SH-SY5Y (cell line): ENCODE measurements at regions not wholly inside any gene's neighbourhood (a gene's known extent, or its start where the extent isn't known, plus 50 kb on each side); places are given as distances from the start of the nearest gene placed in this dataset.

ENCODE experiments used
- GATA2 ChIP-seq: IDR thresholded peaks from 2 replicates; pipeline ENCODE4 v1.6.1; 2011; ENCODE audit warnings: mild to moderate bottlenecking, low read depth, low read length
- GATA3 ChIP-seq: IDR thresholded peaks from 2 replicates; pipeline ENCODE4 v1.6.1; 2011; ENCODE audit warnings: low read depth, mild to moderate bottlenecking, low read length, moderate library complexity

DNA sequence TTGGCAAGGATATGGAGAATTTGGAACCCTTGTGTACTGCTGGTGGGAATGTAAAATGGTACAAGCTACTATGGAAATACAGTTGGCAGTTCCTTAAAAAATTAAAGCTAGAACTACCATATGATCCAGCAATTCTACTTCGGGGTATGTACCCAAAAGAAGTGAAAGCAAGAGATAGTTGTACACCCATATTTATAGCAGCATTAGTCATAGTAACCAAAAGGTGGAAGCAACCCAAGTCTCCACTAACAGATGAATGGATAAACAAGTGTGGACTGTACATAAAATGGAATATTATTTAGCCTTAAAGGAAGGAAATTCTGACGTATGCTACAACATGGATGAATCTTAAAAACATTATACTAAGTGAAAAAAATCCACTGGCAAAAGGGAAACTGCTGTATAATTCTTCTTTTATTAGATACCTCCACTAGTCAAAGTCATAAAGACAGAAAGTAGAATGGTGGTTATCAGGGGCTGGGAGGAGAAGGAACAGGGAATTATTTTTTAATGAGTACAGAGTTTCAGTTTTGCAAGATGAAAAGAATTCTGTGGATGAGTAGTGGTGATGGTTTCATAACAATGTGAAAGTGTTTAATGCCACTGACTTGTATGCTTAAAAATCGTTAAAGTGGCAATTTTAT lies 141.6 kb downstream of the RXFP2 start:
- TF ChIP-seq GATA2, result no peak
- no peak for TF ChIP-seq GATA3
